SK-N-SH (cell line): ENCODE measurements at regions not wholly inside any gene's neighbourhood (a gene's known extent, or its start where the extent isn't known, plus 50 kb on each side); places are given as distances from the start of the nearest gene placed in this dataset.

Source experiments
- CTCF ChIA-PET: fragments of 300-600, 350-600 bp; formaldehyde crosslinking; extraction: SDS; loops from one replicate; lab custom pipeline; 2021; lab: Yijun Ruan, JAX
- POLR2A ChIA-PET: fragments of 350-600 bp; sonication (Branson Sonifier 250); formaldehyde crosslinking; extraction: SDS; loops from one replicate; lab custom pipeline; 2020; ENCODE audit warnings: antibody characterized with exemption, inconsistent platforms; lab: Yijun Ruan, JAX
- DNase-seq: peaks from one replicate; pipeline ENCODE4 v3.0.0; 2012
- H2AFZ ChIP-seq: fragments of 200-600 bp; sonication (generic); 2 replicates; pipeline ENCODE4 v1.8.1; 2016; ENCODE audit warnings: antibody characterized with exemption, mild to moderate bottlenecking, low read depth
- H3F3A ChIP-seq: fragments of 200-600 bp; sonication (generic); replicated peaks from 2 replicates; pipeline ENCODE3; 2016; ENCODE audit warnings: antibody characterized with exemption, mild to moderate bottlenecking; ENCODE audit not compliant: insufficient read depth
- H3K27ac ChIP-seq, 2 experiments: fragments of 200-500 bp in 1 of 2; fragments of 200-600 bp in 1 of 2; sonication (Bioruptor generic) in 1 of 2; sonication (generic), shearing (Covaris generic) in 1 of 2; 2 replicates each; pipeline versions ENCODE4 v1.5.1 to v1.6.1; 2014 to 2016; ENCODE audit warnings: low read depth in 2 of 2, inconsistent platforms in 1 of 2, low read length in 1 of 2, mild to moderate bottlenecking in 1 of 2, mixed read lengths in 1 of 2
- H3K27me3 ChIP-seq: fragments of 200-600 bp; sonication (generic), shearing (Covaris generic); 2 replicates; pipeline ENCODE4 v1.6.1; 2016; ENCODE audit warnings: mixed run types; ENCODE audit not compliant: insufficient read depth
- H3K36me3 ChIP-seq, 2 experiments: fragments of 200-500 bp in 1 of 2; fragments of 200-600 bp in 1 of 2; sonication (Bioruptor generic) in 1 of 2; sonication (generic) in 1 of 2; replicated peaks in 1 of 2; 2 replicates each; pipeline versions ENCODE3 to v1.5.1; 2014 to 2016; ENCODE audit warnings: low read length in 1 of 2, mild to moderate bottlenecking in 1 of 2; ENCODE audit not compliant: insufficient read depth in 2 of 2, control insufficient read depth in 1 of 2
- H3K4me1 ChIP-seq, 2 experiments: fragments of 200-500 bp in 1 of 2; fragments of 200-600 bp in 1 of 2; sonication (Bioruptor generic) in 1 of 2; sonication (generic), shearing (Covaris generic) in 1 of 2; 2 replicates each; pipeline versions ENCODE4 v1.5.1 to v1.6.1; 2014 to 2016; ENCODE audit warnings: low read depth in 1 of 2, low read length in 1 of 2, mixed run types in 1 of 2; ENCODE audit not compliant: insufficient read depth in 2 of 2, control insufficient read depth in 1 of 2
- H3K4me2 ChIP-seq: fragments of 200-600 bp; sonication (generic), shearing (Covaris generic); 2 replicates; pipeline ENCODE4 v1.6.1; 2017; ENCODE audit warnings: mixed run types
- H3K4me3 ChIP-seq, 2 experiments: fragments of 200-500 bp in 1 of 2; fragments of 200-600 bp in 1 of 2; sonication (Bioruptor generic) in 1 of 2; sonication (generic), shearing (Covaris generic) in 1 of 2; 2 replicates each; pipeline versions ENCODE4 v1.5.1 to v1.8.1; 2014 to 2016; ENCODE audit warnings: low read depth in 2 of 2, inconsistent platforms in 1 of 2, low read length in 1 of 2, mild to moderate bottlenecking in 1 of 2, mixed read lengths in 1 of 2, moderate library complexity in 1 of 2
- H3K79me2 ChIP-seq: fragments of 200-600 bp; sonication (generic); 2 replicates; pipeline ENCODE4 v1.8.1; 2017; ENCODE audit warnings: mild to moderate bottlenecking; ENCODE audit not compliant: insufficient read depth
- H3K9ac ChIP-seq: fragments of 200-600 bp; sonication (generic); 2 replicates; pipeline ENCODE4 v1.6.1; 2017; ENCODE audit warnings: mixed run types
- H3K9me2 ChIP-seq: fragments of 200-600 bp; sonication (generic); 2 replicates; pipeline ENCODE4 v1.6.1; 2017; ENCODE audit warnings: mixed run types
- H3K9me3 ChIP-seq: fragments of 200-600 bp; sonication (generic); 2 replicates; pipeline ENCODE4 v1.6.1; 2017; ENCODE audit warnings: mixed run types, mild to moderate bottlenecking, moderate library complexity
- H4K20me1 ChIP-seq: fragments of 200-600 bp; sonication (generic); 2 replicates; pipeline ENCODE4 v1.6.1; 2017; ENCODE audit warnings: mild to moderate bottlenecking, mixed run types; ENCODE audit not compliant: insufficient read depth
- ELF1 ChIP-seq: IDR thresholded peaks from 2 replicates; pipeline ENCODE4 v1.4.0; 2012
- EP300 ChIP-seq, 2 experiments: IDR thresholded peaks; 2 replicates each; pipeline versions ENCODE4 v1.4.0 to v1.6.1; 2012; ENCODE audit warnings: borderline replicate concordance in 1 of 2, low read depth in 1 of 2, low read length in 1 of 2
- FOSL2 ChIP-seq: IDR thresholded peaks from 2 replicates; pipeline ENCODE4 v1.4.0; 2012; ENCODE audit warnings: low read depth, mild to moderate bottlenecking, moderate library complexity, borderline replicate concordance
- FOXJ3 ChIP-seq: sonication (generic); formaldehyde crosslinking; IDR thresholded peaks from 2 replicates; pipeline ENCODE4 v1.5.1; 2020; ENCODE audit warnings: mild to moderate bottlenecking, missing genetic modification reagents
- FOXM1 ChIP-seq: IDR thresholded peaks from 2 replicates; pipeline ENCODE4 v1.4.0; 2012; ENCODE audit warnings: low read depth, mild to moderate bottlenecking
- MAX ChIP-seq: IDR thresholded peaks from 2 replicates; pipeline ENCODE4 v1.4.0; 2012; ENCODE audit warnings: low read depth
- MEF2A ChIP-seq: IDR thresholded peaks from 2 replicates; pipeline ENCODE4 v1.4.0; 2012; ENCODE audit warnings: low read depth, borderline replicate concordance
- POLR2AphosphoS5 ChIP-seq: IDR thresholded peaks from 2 replicates; pipeline ENCODE4 v1.6.1; 2012; ENCODE audit warnings: low read depth, low read length
- RAD21 ChIP-seq: IDR thresholded peaks from 2 replicates; pipeline ENCODE4 v1.6.1; 2012; ENCODE audit warnings: mild to moderate bottlenecking, low read length
- REST ChIP-seq: IDR thresholded peaks from 2 replicates; pipeline ENCODE4 v1.6.1; 2012; ENCODE audit warnings: mild to moderate bottlenecking, low read depth, low read length, moderate library complexity
- RFX5 ChIP-seq: IDR thresholded peaks from 2 replicates; pipeline ENCODE4 v1.6.1; 2012; ENCODE audit warnings: mild to moderate bottlenecking, improper control_type of control experiment, low read length
- TAF1 ChIP-seq: IDR thresholded peaks from 2 replicates; pipeline ENCODE4 v1.6.1; 2012; ENCODE audit warnings: low read depth, mild to moderate bottlenecking, low read length, moderate library complexity, borderline replicate concordance
- USF1 ChIP-seq: IDR thresholded peaks from 2 replicates; pipeline ENCODE4 v1.4.0; 2012; ENCODE audit warnings: low read depth, borderline replicate concordance
- ZBTB33 ChIP-seq: IDR thresholded peaks from 2 replicates; pipeline ENCODE4 v1.4.0; 2012; ENCODE audit warnings: low read depth, borderline replicate concordance
- WGBS: methylation state at CpG from one replicate; pipeline ENCODE4 v1.1.6; 2017; ENCODE audit warnings: low lambda C conversion rate; 5-methylcytosine and 5-hydroxymethylcytosine counted together
- TF ChIP-seq, protein P1 (sequence below): IDR thresholded peaks from 2 replicates; pipeline ENCODE4; 2012

GRCh38 chr11:80327956-80328614 is 887.3 kb upstream of the TENM4 start:
- Histone ChIP-seq H3K4me2 (no peak overlapping the region), H4K20me1 (no peaks in the 10 kb centered on the region), H3K79me2 (no peaks in the 10 kb centered on the region), H2AFZ (no peak overlapping the region), H3K9ac (no peak overlapping the region), H3K4me1 (no peaks in the 10 kb centered on the region; a peak in 1 of 4 replicates), H3K27ac (no peak overlapping the region), H3K9me2 (no peaks in the 10 kb centered on the region), H3F3A (no peaks in the 10 kb centered on the region), H3K27me3 (no peaks in the 10 kb centered on the region), H3K9me3 (no peaks in the 10 kb centered on the region)
- WGBS: 12% methylated on average over 4 of the region's 4 CpGs
- no peak for DNase-seq
- CTCF ChIA-PET: no interaction called here
- TF ChIP-seq ELF1: no peak
- no peak for TF ChIP-seq FOXM1
- no peak for TF ChIP-seq MEF2A
- TF ChIP-seq POLR2AphosphoS5: no peak
- no peak for TF ChIP-seq RFX5
- TF ChIP-seq USF1: no peak
- no peak for TF ChIP-seq ZBTB33
- TF ChIP-seq, protein P1, sequence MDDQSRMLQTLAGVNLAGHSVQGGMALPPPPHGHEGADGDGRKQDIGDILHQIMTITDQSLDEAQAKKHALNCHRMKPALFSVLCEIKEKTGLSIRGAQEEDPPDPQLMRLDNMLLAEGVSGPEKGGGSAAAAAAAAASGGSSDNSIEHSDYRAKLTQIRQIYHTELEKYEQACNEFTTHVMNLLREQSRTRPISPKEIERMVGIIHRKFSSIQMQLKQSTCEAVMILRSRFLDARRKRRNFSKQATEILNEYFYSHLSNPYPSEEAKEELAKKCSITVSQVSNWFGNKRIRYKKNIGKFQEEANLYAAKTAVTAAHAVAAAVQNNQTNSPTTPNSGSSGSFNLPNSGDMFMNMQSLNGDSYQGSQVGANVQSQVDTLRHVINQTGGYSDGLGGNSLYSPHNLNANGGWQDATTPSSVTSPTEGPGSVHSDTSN: no peak
- no peak for TF ChIP-seq MAX
- TF ChIP-seq FOXJ3 (CRISPR knock-in tag): no peak
- TF ChIP-seq FOSL2: no peak
- no peak for TF ChIP-seq RAD21
- TF ChIP-seq TAF1: no peak
- no peak for TF ChIP-seq EP300 (IDR thresholded peaks at IDR 0.05; ENCODE audit: borderline replicate concordance in 1 of 2, low read depth in 1 of 2, low read length in 1 of 2)
- TF ChIP-seq REST: no peak
- TF ChIP-seq, all 33 proteins: peak for 0
- Histone ChIP-seq H3K36me3 (no peaks in the 10 kb centered on the region), H3K4me3 (no peak overlapping the region)
- POLR2A ChIA-PET: no interaction called here
